HG03520 (cell line): ENCODE measurements at regions not wholly inside any gene's neighbourhood (a gene's known extent, or its start where the extent isn't known, plus 50 kb on each side); places are given as distances from the start of the nearest gene placed in this dataset.

Source experiments
- ATAC-seq: cut with Tn5 transposase; IDR thresholded peaks from one replicate; pipeline ENCODE4 v1.9.1; 2021; ENCODE audit warnings: mild to moderate bottlenecking, moderate library complexity; ENCODE audit not compliant: unreplicated experiment

- no peak for ATAC-seq
Observed at GRCh38 chr7:108686494-108686893, 116.8 kb downstream of the DNAJB9 start.

GRCh38 chr7:108697254-108697653 is 127.6 kb downstream of the DNAJB9 start:
- ATAC-seq, result no peak

- no peak for ATAC-seq
Observed at GRCh38 chr7:108711611-108712010, 141.9 kb downstream of the DNAJB9 start.

- no peak for ATAC-seq
Observed at GRCh38 chr7:108716783-108717182, 147.1 kb downstream of the DNAJB9 start.

- no peak for ATAC-seq
Observed at GRCh38 chr7:108717781-108718180, 148.1 kb downstream of the DNAJB9 start.

GRCh38 chr7:108719631-108720030 is 150.0 kb downstream of the DNAJB9 start:
- no peak for ATAC-seq

- no peak for ATAC-seq
Observed at GRCh38 chr7:108722561-108722960, 152.9 kb downstream of the DNAJB9 start.

- no peak for ATAC-seq
Observed at GRCh38 chr7:108723381-108723814, 153.7 kb downstream of the DNAJB9 start.

GRCh38 chr7:108724251-108725100 is 154.8 kb downstream of the DNAJB9 start:
- ATAC-seq, result no peak

- ATAC-seq, result no peak
Observed at GRCh38 chr7:108735814-108736213, 166.1 kb downstream of the DNAJB9 start.

GRCh38 chr7:108736221-108736891 is 166.7 kb downstream of the DNAJB9 start:
- ATAC-seq, result no peak

- no peak for ATAC-seq
Observed at GRCh38 chr7:108770981-108771745, 201.5 kb downstream of the DNAJB9 start.

- no peak for ATAC-seq
Observed at GRCh38 chr7:108771853-108772252, 202.2 kb downstream of the DNAJB9 start.

GRCh38 chr7:108777966-108778365 is 208.3 kb downstream of the DNAJB9 start:
- ATAC-seq, result no peak

- ATAC-seq, result no peak
Observed at GRCh38 chr7:108789451-108789850, 219.8 kb downstream of the DNAJB9 start.

GRCh38 chr7:108794466-108794865 is 224.8 kb downstream of the DNAJB9 start:
- no peak for ATAC-seq

GRCh38 chr7:108802650-108803049 is 233.0 kb downstream of the DNAJB9 start:
- no peak for ATAC-seq

GRCh38 chr7:108805808-108806397 is 236.2 kb downstream of the DNAJB9 start:
- ATAC-seq, result peak; percentile 65

GRCh38 chr7:108808549-108809266 is 239.0 kb downstream of the DNAJB9 start:
- no peak for ATAC-seq

- no peak for ATAC-seq
Observed at GRCh38 chr7:108809356-108809755, 239.7 kb downstream of the DNAJB9 start.
